Left lung (tissue), 4 donors: ENCODE measurements at regions not wholly inside any gene's neighbourhood (a gene's known extent, or its start where the extent isn't known, plus 50 kb on each side); places are given as distances from the start of the nearest gene placed in this dataset.

Experiments used
- ATAC-seq: fragments of 200-7000 bp; cut with Tn5 transposase; one replicate; pipeline ENCODE4 v1.9.1; 2020; ENCODE audit warnings: moderate library complexity
- DNase-seq, 4 donors: peaks; one replicate each; pipeline ENCODE4 v3.0.0-alpha.2; 2013 to 2020
- H3K27ac ChIP-seq, 2 donors: fragments of 200-600 bp; sonication (generic) in 1 of 2; one replicate each; pipeline versions ENCODE4 v1.5.0 to v1.8.0; 2020 to 2021
- H3K27me3 ChIP-seq, 2 donors: fragments of 200-600 bp; sonication (generic) in 1 of 2; one replicate each; pipeline versions ENCODE4 v1.5.0 to v1.8.0; 2020 to 2021
- H3K36me3 ChIP-seq, 2 donors: fragments of 200-600 bp; sonication (generic) in 1 of 2; one replicate each; pipeline versions ENCODE4 v1.5.0 to v1.8.0; 2020 to 2021
- H3K4me1 ChIP-seq, 2 donors: fragments of 200-600 bp; one replicate each; pipeline ENCODE4 v1.8.0; 2021
- H3K4me3 ChIP-seq, 2 donors: fragments of 200-600 bp; sonication (generic) in 1 of 2; one replicate each; pipeline versions ENCODE4 v1.5.0 to v1.8.0; 2020 to 2021; ENCODE audit warnings: mild to moderate bottlenecking in 1 of 2
- H3K9me3 ChIP-seq, 2 donors: fragments of 200-600 bp; sonication (generic) in 1 of 2; one replicate each; pipeline versions ENCODE4 v1.5.0 to v1.8.0; 2020 to 2021
- CTCF ChIP-seq, 2 donors: fragments of 200-600 bp; sonication (generic) in 1 of 2; IDR thresholded peaks; one replicate each; pipeline versions ENCODE4 v1.5.0 to v1.8.0; 2021; ENCODE audit warnings: antibody characterized with exemption in 2 of 2
- intact Hi-C, 2 donors: fragments of 100-400 bp; cut with DNase I; formaldehyde crosslinking; loops; one replicate each; pipeline versions ENCODE4 v1.11.2 to v1.14.2; 2022
- donor health status: DM: no; HTN: yes; CAD: no.
- donor health status: DM: no; HTN: no; CAD: no.

DNA sequence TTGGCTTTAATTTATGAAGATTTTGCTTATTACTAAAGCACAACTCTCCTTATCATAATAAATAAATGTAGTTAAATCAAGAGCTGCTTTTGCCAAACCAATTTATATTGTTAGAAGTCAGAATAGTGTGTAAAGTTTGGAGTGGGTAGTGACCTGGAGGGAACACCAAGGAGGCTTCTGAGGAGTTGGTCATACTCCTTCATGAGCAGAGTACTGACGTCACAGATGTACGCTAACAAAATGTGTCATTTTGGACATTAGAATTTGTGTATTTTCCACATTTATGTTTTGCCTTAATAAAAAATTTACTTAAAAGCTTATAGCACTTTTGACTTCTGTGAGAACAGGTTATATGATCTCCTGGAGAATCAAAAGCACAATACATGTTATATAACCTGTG, 953.5 kb upstream of the INTU start:
- TF ChIP-seq CTCF (IDR thresholded peaks at IDR 0.05) = no peak
- H3K36me3 ChIP-seq = no peaks in the 10 kb centered on the region
- no peak for ATAC-seq

GRCh38 chr4:126682250-126682649, 950.5 kb upstream of the INTU start:
- Histone ChIP-seq H3K4me3 (no peak overlapping the region), H3K9me3 (no peaks in the 10 kb centered on the region), H3K4me1 (no peaks in the 10 kb centered on the region), H3K27me3 (no peaks in the 10 kb centered on the region), H3K36me3 (no peaks in the 10 kb centered on the region), H3K27ac (no peak overlapping the region)
- TF ChIP-seq CTCF (IDR thresholded peaks at IDR 0.05) = no peak
- ATAC-seq (no peak), DNase-seq (no peak)
- intact Hi-C loops = no loop called here

More for the DNA sequence above, 953.5 kb upstream of the INTU start:
- no peak for DNase-seq
- Histone ChIP-seq H3K27me3 (no peaks in the 10 kb centered on the region), H3K9me3 (no peaks in the 10 kb centered on the region), H3K4me3 (no peak overlapping the region), H3K27ac (no peak overlapping the region), H3K4me1 (no peaks in the 10 kb centered on the region)
- intact Hi-C loops = no loop called here

DNA sequence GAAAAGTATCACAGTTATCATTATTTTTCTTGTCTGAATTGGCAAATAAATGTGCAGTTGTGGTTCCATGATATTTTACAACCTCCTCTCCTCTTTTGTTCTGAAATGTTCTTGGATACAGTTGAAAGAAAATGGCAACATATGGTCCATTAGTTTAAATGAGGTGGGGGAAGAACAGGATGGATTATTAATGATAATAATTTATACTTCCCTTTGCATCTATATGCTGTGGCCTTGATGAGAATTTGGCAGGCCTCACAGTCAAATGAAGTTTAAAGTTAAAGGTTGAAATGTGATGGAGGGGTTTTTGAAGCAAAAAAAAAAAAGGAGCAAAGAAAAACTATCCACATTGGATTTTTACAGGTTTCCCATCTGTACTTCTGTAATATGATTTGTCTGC, 946.3 kb upstream of the INTU start:
- H3K27me3 ChIP-seq = no peaks in the 10 kb centered on the region
- H3K27ac ChIP-seq = no peak overlapping the region
- DNase-seq = peak in 1 of 4 donors; percentile 23
- H3K4me1 ChIP-seq = no peaks in the 10 kb centered on the region
- H3K36me3 ChIP-seq = no peaks in the 10 kb centered on the region
- H3K4me3 ChIP-seq = no peak overlapping the region
- TF ChIP-seq CTCF (IDR thresholded peaks at IDR 0.05) = no peak
- H3K9me3 ChIP-seq = no peaks in the 10 kb centered on the region
- ATAC-seq = no peak
- intact Hi-C loops = no loop called here

GRCh38 chr4:126687655-126688358, 945.0 kb upstream of the INTU start:
- H3K4me1 ChIP-seq = no peaks in the 10 kb centered on the region
- no peak for ATAC-seq
- no peaks in the 10 kb centered on the region for H3K36me3 ChIP-seq
- intact Hi-C loops = no loop called here
- DNase-seq = peak in 1 of 4 donors; percentile 42
- no peaks in the 10 kb centered on the region for H3K27me3 ChIP-seq
- no peak overlapping the region for H3K27ac ChIP-seq
- no peak overlapping the region for H3K4me3 ChIP-seq
- no peak for TF ChIP-seq CTCF (IDR thresholded peaks at IDR 0.05)
- no peaks in the 10 kb centered on the region for H3K9me3 ChIP-seq

- Histone ChIP-seq H3K27me3 (no peaks in the 10 kb centered on the region), H3K4me1 (no peaks in the 10 kb centered on the region), H3K9me3 (no peaks in the 10 kb centered on the region), H3K36me3 (no peaks in the 10 kb centered on the region), H3K27ac (no peak overlapping the region), H3K4me3 (no peak overlapping the region)
- DNase-seq (no peak), ATAC-seq (no peak)
- intact Hi-C loops = no loop called here
- TF ChIP-seq CTCF (IDR thresholded peaks at IDR 0.05) = no peak
Measured at GRCh38 chr4:126691797-126692196, 941.0 kb upstream of the INTU start.
